ENCODE measurements at regions not wholly inside any gene's neighbourhood (a gene's known extent, or its start where the extent isn't known, plus 50 kb on each side); places are given as distances from the start of the nearest gene placed in this dataset.

DNA sequence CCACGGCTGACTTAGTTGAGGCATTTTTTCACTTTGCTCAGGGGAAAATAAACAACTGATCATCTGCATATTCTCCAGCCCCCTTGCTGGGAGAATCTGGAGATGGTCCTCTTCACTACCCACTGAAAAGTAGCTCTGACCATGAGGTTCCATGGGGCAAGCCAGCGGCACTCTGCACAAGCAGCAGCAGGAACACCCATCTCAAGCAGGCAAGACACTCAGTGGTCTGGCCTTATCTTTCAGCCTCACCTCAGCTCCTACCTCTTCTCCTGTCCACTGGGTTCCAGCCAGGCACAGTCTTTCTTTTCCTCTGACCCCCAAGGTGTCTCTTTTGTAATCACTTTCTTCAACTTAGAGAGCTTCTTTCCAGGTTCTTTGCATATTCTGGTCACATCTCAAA is 280.8 kb upstream of the GRIA1 start:
- TF ChIP-seq, protein P1, sequence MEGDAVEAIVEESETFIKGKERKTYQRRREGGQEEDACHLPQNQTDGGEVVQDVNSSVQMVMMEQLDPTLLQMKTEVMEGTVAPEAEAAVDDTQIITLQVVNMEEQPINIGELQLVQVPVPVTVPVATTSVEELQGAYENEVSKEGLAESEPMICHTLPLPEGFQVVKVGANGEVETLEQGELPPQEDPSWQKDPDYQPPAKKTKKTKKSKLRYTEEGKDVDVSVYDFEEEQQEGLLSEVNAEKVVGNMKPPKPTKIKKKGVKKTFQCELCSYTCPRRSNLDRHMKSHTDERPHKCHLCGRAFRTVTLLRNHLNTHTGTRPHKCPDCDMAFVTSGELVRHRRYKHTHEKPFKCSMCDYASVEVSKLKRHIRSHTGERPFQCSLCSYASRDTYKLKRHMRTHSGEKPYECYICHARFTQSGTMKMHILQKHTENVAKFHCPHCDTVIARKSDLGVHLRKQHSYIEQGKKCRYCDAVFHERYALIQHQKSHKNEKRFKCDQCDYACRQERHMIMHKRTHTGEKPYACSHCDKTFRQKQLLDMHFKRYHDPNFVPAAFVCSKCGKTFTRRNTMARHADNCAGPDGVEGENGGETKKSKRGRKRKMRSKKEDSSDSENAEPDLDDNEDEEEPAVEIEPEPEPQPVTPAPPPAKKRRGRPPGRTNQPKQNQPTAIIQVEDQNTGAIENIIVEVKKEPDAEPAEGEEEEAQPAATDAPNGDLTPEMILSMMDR (IDR thresholded peaks at IDR 0.05): no peak
- no peak for TF ChIP-seq POLR2A (IDR thresholded peaks at IDR 0.05)

All from Peyer's patch (tissue), 4 donors.